Limb (tissue), 2 donors: ENCODE measurements at regions not wholly inside any gene's neighbourhood (a gene's known extent, or its start where the extent isn't known, plus 50 kb on each side); places are given as distances from the start of the nearest gene placed in this dataset.

ENCODE experiments used
- DNase-seq, 2 donors: peaks; one replicate each; pipeline ENCODE4 v3.0.0-alpha.2; 2016; ENCODE audit errors: extremely low spot score in 2 of 2

DNA sequence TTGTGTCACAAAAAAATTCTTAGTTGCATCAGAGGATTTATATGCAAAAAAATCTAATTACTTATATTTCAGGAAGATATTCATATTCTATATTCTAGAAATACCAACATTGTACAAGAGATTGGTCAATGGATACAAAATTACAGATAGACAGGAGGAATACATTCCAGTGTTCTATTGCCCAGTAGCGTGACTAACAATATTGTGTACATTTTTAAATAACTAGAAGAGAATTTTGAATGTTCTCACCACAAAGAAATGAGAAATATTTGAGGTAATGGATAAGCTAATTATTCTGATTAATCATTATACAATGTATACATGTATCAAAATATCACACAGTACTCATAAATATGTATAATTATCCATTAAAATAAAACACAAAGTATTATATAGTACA, 253.3 kb downstream of the IPMK start:
- DNase-seq: no peak

DNA sequence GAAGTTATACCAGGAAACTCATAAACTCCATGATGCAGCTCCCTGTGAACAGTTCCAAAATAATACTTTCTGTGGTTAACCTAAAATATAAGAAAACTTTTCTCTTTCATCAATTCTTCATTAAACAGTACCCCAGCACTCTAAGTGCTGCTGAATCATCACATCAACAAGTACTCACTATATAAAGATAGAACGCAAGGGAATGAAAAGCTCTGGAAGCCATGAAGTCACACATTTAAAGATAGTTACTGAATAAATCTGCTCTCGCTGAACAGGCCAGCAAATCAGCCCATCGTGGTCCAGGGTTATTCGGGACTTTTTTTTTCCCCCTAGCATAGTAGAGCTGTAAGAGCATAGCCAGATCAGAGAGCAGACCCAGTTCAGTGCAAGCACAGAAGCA, 254.3 kb downstream of the IPMK start:
- DNase-seq: no peak

DNA sequence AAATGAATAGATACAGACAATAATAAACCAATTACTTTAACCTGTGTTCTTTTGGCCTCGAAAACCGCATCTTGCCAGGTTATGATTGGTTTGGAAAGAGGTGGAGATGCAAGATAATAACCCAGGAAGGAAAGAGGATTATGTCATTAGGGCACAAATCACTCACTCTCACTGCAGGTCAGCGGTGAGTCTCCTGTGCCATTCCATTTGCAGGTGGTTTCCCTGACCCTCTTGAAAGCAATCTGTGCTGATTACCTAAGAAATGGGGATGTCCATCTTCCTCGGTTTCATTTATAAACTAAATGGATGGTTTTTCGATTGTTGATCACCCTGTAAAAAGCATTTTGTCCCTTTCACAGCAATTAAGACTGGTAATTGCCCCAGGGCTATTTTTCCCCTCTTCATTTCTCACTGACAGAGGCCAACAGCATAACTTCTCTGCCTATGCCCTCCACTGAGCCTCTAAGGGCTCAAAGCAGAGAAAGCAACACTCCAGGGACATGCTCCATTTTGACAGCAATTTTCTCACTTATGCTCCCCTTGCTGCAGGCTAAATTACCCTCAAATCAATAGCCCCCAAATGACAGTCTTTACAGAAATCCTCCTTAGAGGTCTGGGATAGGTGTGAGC, 257.5 kb downstream of the IPMK start:
- no peak for DNase-seq

DNA sequence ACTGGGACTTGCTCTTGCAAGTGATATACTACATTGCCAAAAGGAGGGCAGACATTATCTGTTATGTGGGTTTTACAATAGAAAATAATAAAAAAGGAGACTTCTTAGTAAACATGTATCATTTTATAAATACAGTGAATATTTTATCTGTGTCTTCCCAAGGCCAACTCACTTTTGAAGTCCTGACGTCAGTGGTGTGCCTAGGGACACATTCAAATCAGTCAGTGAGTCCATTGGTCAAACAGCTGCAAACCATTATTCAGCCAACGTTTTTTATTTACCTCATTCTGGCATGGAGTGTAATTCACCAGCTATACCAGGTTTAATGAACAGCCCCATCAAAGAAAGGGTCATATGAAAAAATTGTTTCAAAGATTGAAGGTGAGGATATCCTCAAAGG, 263.7 kb downstream of the IPMK start:
- no peak for DNase-seq

DNA sequence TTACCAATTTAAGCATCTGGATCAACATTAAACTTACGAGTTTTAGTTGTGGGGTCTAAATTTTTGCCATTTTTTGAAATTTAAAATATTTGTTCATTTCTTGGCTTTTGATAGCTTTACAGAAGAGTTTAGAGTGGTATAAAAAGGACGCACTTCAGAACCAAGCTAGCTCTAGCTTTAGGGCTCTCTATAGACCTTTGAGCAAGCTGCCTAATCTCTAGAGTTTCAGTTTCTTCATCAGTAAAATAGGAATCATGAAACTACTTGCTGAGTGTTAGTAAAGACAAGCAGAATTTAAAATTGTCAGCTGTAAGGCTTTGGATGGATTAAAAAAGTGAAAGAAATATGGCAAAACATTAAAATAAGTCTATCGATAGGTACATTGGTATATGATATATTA, 266.5 kb downstream of the IPMK start:
- DNase-seq: no peak

DNA sequence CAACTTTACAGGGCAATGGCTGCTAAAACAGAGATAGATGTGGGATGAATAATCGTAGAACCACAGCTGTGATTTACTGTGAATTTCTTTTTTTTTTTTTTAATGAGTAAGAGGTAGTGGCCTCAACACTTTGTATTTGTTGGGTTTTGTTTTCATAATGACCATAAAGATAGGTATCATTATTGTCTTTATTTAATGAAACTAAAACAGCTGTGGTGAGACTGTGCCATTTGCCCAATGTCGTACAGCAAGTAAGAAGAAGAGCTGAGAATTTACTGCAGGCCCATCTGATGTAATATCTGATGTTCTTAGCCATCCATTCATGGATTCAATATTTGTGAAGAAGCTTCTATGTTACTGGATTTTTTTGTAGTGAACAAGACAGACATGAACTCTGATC, 271.2 kb downstream of the IPMK start:
- no peak for DNase-seq

DNA sequence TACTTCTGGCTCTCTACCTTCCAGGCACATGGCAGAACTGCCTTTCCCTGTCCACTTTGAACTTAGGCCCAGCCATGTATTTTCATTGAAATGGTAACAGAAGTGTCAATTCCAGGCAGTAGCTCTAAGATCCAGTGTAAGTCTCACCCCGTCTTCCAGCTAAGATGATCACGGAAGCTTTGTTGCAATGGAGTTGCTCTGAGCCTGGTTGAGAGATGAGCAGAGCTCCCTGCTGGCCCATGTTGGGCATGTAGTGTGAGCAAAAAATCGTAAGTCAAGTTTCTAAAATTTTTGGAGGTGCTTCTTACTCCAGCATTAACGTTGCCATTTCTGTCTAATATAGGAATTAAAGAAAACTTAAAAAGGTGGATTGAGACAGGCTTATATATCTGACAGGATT, 274.4 kb downstream of the IPMK start:
- no peak for DNase-seq

DNA sequence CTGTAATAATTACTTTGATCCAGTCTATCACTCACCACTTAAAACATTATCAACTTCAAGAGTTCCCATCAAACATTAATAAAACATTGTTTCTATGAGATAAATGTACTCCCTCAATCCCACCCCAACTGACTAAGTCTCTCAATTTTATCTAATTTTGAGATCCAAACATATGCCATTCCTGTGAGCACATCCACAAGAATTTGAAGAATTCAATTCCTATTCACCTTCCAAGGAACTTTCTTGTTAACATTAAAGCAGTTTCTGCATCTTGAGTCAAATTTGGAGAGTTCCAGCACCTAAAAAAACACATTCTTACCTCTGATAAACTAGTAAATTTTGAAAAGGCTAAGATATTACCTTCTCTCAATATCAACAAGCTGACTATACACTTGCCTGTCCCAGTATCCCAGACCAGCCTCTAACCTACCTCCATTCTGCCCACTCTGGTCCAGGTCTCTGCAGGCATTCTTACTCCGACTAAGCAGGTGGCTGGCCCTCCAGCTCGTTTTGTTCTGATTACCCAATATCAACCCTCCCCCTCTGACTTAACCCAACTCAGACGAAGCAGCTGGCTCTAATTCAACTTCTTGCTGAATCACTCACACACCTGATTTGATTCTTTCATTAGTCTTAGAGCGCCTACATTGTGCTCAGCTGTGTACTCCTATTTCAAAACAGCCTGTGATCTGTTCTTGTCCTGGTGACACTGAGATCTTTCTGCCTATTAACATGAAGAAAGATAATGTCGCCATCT, 275.2 kb downstream of the IPMK start:
- no peak for DNase-seq

DNA sequence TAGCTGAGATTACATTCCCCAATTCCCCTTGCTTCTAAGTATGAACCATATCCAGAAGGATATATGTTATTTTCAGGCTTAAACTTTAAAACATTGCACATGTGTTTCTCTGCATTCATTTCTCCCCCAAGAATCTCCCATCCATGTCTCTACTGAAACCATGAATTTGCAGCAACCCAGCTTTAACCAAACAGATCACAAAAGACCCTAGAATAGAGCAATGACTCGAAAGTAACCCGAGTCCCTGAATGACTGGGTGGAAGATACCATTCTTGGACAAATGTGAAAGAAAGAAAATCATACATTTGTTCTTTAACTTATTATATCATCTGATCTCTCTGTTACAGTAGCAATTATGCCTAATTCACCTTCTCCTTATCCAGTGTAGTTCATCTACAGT, 278.7 kb downstream of the IPMK start:
- no peak for DNase-seq

DNA sequence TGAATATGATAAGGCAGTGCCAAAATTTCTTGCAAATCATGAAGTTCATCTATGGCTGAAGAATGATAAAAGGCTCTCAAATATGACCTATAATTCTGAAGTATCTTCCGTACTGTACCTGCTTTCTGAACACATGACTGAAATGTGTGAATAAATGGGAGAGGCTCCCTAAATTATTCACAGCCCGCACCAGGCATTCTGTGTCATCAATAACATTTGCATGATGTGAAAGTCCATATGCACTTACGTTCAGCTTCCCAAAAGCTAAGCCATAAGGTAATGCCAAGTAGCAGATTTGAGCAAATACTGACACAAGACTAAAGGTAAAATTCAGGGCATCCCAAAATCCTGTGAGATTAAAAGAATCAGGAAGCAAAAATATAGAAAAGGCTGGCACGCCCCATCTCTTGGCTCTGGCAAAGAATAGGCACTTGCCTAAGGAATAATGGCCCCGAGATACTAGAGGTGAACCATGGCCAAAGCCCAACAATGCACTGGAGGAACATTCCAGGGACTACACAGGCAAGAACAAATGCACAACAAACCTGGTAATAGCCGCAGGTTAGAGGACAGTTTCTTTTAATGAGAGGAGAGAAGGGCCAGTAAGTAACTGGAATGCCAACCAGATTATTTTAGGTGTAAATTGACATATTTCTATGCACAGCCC, 280.5 kb downstream of the IPMK start:
- no peak for DNase-seq

DNA sequence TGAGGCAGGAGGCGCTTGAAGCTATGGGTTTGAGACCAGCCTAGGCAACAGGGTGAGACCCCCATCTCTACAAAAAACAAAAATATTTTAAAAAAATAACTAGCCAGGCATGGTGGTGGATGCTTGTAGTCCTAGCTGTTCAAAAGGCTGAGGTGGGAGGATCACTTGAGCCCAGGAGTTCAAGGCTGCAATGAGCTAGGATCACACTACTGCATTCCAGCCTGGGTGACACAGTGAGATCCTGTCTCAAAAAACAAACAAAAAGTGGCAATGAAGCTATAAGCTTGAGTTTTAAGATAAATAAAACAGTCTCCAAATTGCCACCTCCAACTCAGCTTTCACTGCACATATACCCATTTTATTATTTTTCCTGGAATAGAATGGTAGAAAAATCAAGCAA, 281.3 kb downstream of the IPMK start:
- no peak for DNase-seq

DNA sequence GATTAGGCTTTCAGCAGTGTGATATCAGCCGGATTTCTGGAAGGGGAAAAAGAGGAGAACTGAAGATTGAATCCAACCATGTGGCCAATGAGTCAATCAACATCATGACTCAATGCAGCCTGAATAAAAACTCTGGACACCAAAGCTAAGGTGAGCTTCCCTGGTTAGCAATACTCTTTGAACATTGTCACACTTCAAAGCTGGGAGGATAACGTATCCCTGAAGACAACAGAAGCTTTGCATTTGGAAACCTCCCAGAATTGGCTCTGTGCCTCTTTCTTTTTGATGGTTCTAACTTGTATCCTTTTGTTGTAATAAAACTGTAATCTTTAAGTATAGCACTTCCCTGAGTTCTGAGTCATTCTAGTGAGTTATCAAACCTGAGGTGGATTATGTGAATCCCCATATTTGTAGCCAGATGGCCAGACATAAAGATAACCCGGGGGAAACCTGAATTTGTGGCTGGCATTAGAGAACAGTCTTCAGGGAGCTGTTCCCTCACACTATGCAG, 284.4 kb downstream of the IPMK start:
- DNase-seq: no peak

DNA sequence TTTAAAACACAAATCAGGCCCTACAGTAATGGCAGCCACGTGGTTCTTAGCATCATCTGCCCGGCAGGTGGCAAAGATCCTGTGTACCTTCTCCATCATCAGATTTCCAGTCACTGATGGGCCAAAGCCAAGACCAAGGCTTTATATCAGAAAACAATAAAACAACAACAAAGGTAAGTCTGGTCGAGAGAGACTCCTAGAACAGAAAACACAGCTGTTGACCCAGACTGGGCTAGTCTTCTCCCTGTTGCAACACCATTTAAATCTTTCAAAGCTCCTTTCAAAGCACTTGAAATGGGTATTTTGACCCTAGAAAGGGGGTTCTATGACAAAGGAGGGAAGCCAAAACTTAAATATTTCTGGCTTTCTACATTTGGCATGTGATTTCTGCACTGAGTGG, 285.6 kb downstream of the IPMK start:
- no peak for DNase-seq

DNA sequence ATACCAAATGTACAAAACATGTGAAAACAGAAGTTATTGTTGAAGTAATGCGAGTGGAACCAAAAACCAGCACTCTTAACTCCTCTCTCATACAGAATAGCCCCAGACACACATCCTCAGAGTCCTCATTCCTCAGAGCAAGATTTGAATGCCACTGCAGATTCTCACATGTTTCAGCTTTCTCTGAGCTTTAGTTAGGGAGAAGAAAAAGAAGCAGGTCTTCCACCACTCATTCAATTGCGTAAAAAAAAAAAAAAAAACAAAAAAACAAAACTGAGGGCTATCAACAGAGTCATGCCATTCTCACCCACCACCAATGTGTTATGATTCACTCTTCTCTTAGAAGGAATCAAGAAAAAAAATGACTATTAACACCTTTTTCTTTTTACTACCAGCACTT, 287.7 kb downstream of the IPMK start:
- no peak for DNase-seq

DNA sequence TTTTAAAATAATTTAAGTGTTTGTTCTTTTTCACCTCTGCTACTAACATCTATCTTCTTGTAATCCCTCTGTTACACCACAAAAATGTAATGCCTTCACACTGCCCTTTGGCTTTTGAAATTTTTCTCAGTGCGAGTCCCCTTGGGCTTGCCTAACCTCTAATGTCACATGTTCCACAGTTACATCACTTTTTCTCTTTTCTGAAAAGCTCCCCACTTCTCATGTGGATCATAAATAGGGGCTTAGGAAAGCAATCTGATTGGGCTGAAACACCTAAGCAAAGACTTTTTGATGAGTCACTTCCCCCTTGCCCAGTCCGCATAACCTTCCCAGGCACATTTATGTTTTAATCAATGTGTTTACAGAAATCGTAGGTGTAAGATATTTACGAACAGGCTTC, 288.2 kb downstream of the IPMK start:
- DNase-seq: no peak

DNA sequence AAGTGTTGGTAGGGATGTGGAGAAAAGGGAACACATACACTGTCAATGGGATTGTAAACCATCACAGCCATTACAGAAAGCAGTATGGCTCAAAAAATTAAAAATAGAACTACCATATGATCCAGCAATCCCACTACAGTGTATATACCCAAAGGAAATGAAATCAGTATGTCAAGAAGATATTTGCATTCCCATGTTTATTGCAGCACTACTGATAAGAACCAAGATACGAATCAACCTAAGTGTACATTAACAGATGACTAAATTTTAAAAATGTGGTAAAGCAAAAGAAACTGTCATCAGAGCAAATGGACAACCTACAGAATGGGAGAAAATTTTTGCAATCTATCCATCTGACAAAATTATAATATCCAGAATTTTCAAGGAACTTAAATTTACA, 290.4 kb downstream of the IPMK start:
- DNase-seq: no peak

DNA sequence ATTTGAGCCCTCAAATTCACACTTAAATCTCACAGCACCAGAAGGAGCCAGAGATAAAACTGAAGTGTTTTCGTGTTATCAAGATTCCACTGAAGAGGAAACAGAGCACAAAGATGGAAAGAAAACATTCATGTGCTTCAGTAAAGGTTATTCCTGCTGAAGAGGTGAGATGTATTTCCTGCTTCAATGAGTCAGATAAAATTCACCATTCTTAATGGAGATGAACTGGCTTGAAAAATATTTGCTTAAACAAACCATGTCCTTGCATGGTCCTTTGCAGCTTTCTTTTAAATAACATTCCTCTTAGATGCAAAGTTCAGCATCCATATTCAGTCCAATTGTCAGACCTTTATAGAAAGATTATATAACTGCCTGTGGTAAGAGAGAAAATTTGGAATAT, 294.2 kb downstream of the IPMK start:
- DNase-seq: no peak

DNA sequence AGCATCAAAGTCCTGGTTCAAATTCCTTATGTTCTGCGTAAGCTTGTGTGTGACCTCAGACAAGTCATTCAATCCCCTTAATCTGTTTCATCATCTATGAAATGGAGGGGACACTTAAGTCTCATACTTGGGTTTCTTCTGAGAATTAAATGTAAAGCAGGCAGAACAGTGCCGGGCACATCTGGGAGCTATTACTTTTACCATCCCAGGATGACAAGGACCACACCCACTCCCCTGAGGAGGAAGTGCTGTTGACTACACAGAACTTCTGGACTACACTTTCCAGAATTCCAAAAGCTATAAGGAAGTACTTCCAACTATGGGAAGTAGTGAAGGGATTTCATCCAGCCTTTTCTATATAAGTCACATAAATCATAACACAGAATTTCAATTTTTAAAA, 294.9 kb downstream of the IPMK start:
- no peak for DNase-seq

DNA sequence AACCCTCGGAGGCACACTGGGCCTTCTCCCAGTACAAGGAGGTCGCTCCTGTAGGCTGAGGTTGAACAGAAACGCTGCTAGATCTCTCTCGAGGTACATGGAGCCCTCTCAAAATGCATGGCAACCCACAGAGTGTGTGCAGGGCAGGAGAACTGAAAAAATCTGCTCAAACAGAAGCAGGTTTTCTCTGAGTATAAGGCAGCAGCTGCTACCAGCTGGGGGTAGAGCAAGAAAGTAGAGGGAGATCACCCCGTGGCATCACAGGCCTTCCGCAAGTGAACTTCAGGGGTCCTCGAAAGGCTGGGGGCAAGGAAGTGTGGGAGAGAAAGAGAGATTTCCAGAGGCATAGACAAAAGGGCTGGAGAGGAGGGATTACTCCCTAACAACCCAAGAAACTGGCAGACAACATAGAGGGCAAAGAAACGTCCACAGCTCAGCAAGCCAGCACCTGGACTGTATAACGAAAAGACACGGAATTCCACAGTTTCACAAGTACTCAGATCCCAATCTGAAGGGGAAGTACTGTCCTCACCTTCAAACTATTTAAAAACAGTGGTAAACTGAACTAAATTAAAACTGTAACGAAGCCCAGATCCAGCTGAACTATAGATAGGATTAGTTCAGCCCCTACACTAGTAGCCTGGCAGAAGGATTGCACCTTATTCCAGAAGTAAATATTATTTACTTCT, 299.2 kb downstream of the IPMK start:
- DNase-seq: no peak

DNA sequence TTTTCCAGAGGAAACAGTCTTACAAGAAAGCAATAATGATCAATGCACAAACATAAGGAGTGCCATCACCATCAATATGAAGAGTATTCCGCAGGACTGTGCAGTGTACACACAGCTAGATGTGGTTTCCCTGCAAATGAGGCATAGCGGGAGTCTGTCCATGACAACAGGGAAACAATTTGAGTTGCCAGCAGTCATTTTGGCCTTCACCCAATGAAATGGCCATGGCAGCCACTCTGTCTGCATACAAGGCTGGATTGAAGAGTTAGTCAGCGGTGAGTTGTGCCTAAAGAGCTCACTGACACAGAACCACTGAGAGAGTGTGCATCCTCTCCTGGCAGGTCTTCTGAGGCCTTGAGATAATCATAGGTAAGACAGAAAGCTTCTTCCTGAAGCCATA, 303.3 kb downstream of the IPMK start:
- DNase-seq: no peak

DNA sequence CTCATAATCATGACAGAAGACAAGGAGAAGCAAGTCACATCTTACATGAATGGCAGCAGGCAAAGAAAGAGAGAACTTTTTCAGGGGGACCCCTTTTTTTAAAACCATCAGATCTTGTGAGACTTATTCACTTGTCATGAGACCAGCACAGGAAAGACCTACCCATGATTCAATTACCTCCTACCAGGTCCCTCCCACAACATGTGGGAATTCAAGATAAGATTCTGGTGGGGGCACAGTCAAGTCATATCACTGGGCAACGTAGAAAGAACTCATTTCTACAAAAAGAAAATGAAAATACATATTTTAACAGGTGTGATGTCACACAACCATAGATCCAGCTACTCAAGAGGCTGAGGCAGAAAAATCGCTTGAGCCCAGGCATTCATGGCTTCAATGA, 304.1 kb downstream of the IPMK start:
- no peak for DNase-seq

DNA sequence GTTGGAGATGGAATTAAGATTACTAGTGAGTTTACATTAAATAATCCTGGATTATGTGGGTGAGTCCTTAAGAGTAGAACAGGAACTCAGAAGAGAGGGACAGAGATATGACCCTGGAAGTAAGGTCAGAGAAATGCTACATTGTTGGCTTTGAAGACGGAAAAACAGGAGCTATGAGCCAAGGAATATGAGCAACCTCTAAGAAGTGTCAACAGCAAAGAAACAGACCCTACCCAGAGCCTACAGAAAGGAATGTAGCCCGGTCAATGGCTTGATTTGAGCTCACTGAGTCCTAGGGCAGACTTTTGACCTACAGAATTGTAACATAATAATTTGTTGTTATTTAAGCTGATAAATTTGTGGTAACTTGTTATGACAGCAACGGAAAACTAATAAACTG, 304.9 kb downstream of the IPMK start:
- DNase-seq: no peak
